Mucosa of gallbladder (tissue), 1 donor: ENCODE measurements at regions not wholly inside any gene's neighbourhood (a gene's known extent, or its start where the extent isn't known, plus 50 kb on each side); places are given as distances from the start of the nearest gene placed in this dataset.

Source experiments
- DNase-seq: peaks from one replicate; pipeline ENCODE4 v3.0.0-alpha.2; 2020; ENCODE audit warnings: low spot score
- donor health status: DM: no; HTN: no; CAD: no.

GRCh38 chr12:94031763-94032162, 116.6 kb upstream of the PLXNC1 start:
- DNase-seq, result no peak

- no peak for DNase-seq
These were observed 116.0 kb upstream of the PLXNC1 start for GRCh38 chr12:94032368-94032767.

GRCh38 chr12:94033101-94033500, 115.3 kb upstream of the PLXNC1 start:
- no peak for DNase-seq

- DNase-seq, result no peak
These were observed 114.6 kb upstream of the PLXNC1 start for GRCh38 chr12:94033784-94034183.

GRCh38 chr12:94037444-94037843, 110.9 kb upstream of the PLXNC1 start:
- DNase-seq, result no peak

- no peak for DNase-seq
These were observed 109.8 kb upstream of the PLXNC1 start for GRCh38 chr12:94038605-94039004.

GRCh38 chr12:94039199-94039840, 109.1 kb upstream of the PLXNC1 start:
- DNase-seq, result no peak

GRCh38 chr12:94039914-94040313, 108.5 kb upstream of the PLXNC1 start:
- DNase-seq, result no peak

- DNase-seq, result no peak
These were observed 106.5 kb upstream of the PLXNC1 start for GRCh38 chr12:94041850-94042249.

- no peak for DNase-seq
These were observed 106.1 kb upstream of the PLXNC1 start for GRCh38 chr12:94042321-94042720.

GRCh38 chr12:94046626-94047410, 101.6 kb upstream of the PLXNC1 start:
- DNase-seq, result no peak

GRCh38 chr12:94047781-94048567, 100.4 kb upstream of the PLXNC1 start:
- DNase-seq, result no peak

GRCh38 chr12:94048757-94049156, 99.6 kb upstream of the PLXNC1 start:
- DNase-seq, result no peak

GRCh38 chr12:94049718-94050117, 98.7 kb upstream of the PLXNC1 start:
- no peak for DNase-seq

GRCh38 chr12:94053676-94054075, 94.7 kb upstream of the PLXNC1 start:
- no peak for DNase-seq

- no peak for DNase-seq
These were observed 92.8 kb upstream of the PLXNC1 start for GRCh38 chr12:94055528-94055927.

- DNase-seq, result no peak
These were observed 91.8 kb upstream of the PLXNC1 start for GRCh38 chr12:94056419-94057158.

- DNase-seq, result no peak
These were observed 90.9 kb upstream of the PLXNC1 start for GRCh38 chr12:94057262-94058151.

- DNase-seq, result no peak
These were observed 88.7 kb upstream of the PLXNC1 start for GRCh38 chr12:94059394-94060368.

GRCh38 chr12:94062194-94062593, 86.2 kb upstream of the PLXNC1 start:
- no peak for DNase-seq
